Activated CD4-positive, alpha-beta T cell treated with anti-CD3 and anti-CD28 coated beads, Interleukin-2, amount 10 ng/mL, durations not matched to agents 24 days and 14 days (primary cell): ENCODE measurements at regions not wholly inside any gene's neighbourhood (a gene's known extent, or its start where the extent isn't known, plus 50 kb on each side); places are given as distances from the start of the nearest gene placed in this dataset.
A peak's percentile ranks its signal among the peaks of the same experiment; 100 is the strongest.

Source experiments
- DNase-seq: peaks from one replicate; pipeline ENCODE4 v3.0.0; 2022
- H3K27ac Mint-ChIP-seq: one replicate; pipeline ENCODE4 v1.8.0; 2022; ENCODE audit warnings: mild to moderate bottlenecking, mixed read lengths
- H3K27me3 Mint-ChIP-seq: one replicate; pipeline ENCODE4 v1.8.0; 2022; ENCODE audit warnings: mixed read lengths
- H3K36me3 Mint-ChIP-seq: one replicate; pipeline ENCODE4 v1.8.0; 2022; ENCODE audit warnings: low read depth, mild to moderate bottlenecking, mixed read lengths
- H3K4me1 Mint-ChIP-seq: one replicate; pipeline ENCODE4 v1.8.0; 2021; ENCODE audit warnings: mixed read lengths
- H3K4me3 Mint-ChIP-seq: one replicate; pipeline ENCODE4 v1.8.0; 2022; ENCODE audit warnings: mild to moderate bottlenecking, moderate library complexity, mixed read lengths
- H3K9me3 Mint-ChIP-seq: one replicate; pipeline ENCODE4 v1.8.0; 2021; ENCODE audit warnings: mixed read lengths
- intact Hi-C: fragments of 100-400 bp; cut with micrococcal nuclease; formaldehyde crosslinking; loops from one replicate; pipeline ENCODE4 v1.15.1; 2023

- intact Hi-C loops: no loop called here
- Mint-ChIP-seq H3K4me3 (no peak overlapping the region), H3K27ac (no peak overlapping the region), H3K27me3 (no peaks in the 10 kb centered on the region), H3K9me3 (peaks cover 19% of the 10 kb centered on the region), H3K36me3 (no peaks in the 10 kb centered on the region), H3K4me1 (no peaks in the 10 kb centered on the region)
- DNase-seq: no peak
Observed at GRCh38 chr6:142500250-142500786, 198.5 kb downstream of the ADGRG6 start.

GRCh38 chr6:142501795-142502194, 200.0 kb downstream of the ADGRG6 start:
- Mint-ChIP-seq H3K4me1 (no peaks in the 10 kb centered on the region), H3K9me3 (peaks cover 22% of the 10 kb centered on the region), H3K27me3 (no peaks in the 10 kb centered on the region), H3K4me3 (no peak overlapping the region), H3K27ac (no peak overlapping the region), H3K36me3 (no peaks in the 10 kb centered on the region)
- no peak for DNase-seq
- intact Hi-C loops: no loop called here

- intact Hi-C loops: no loop called here
- H3K27ac Mint-ChIP-seq: no peak overlapping the region
Observed at GRCh38 chr6:142507065-142507464, 205.3 kb downstream of the ADGRG6 start.

GRCh38 chr6:142510211-142510610, 208.4 kb downstream of the ADGRG6 start:
- Mint-ChIP-seq H3K4me1 (no peaks in the 10 kb centered on the region), H3K36me3 (no peaks in the 10 kb centered on the region)

More at GRCh38 chr6:142507065-142507464, 205.3 kb downstream of the ADGRG6 start:
- H3K4me1 Mint-ChIP-seq: no peaks in the 10 kb centered on the region
- H3K9me3 Mint-ChIP-seq: peaks cover 18% of the 10 kb centered on the region
- H3K36me3 Mint-ChIP-seq: no peaks in the 10 kb centered on the region
- no peak overlapping the region for H3K4me3 Mint-ChIP-seq
- no peaks in the 10 kb centered on the region for H3K27me3 Mint-ChIP-seq
- DNase-seq: no peak

GRCh38 chr6:142518126-142518525, 216.3 kb downstream of the ADGRG6 start:
- peaks cover 8% of the 10 kb centered on the region for H3K9me3 Mint-ChIP-seq
- intact Hi-C loops: no loop called here
- H3K27ac Mint-ChIP-seq: no peak overlapping the region
- no peaks in the 10 kb centered on the region for H3K36me3 Mint-ChIP-seq
- no peak overlapping the region for H3K4me3 Mint-ChIP-seq
- no peaks in the 10 kb centered on the region for H3K4me1 Mint-ChIP-seq
- DNase-seq: no peak
- H3K27me3 Mint-ChIP-seq: no peaks in the 10 kb centered on the region

More at GRCh38 chr6:142510211-142510610, 208.4 kb downstream of the ADGRG6 start:
- Mint-ChIP-seq H3K4me3 (no peak overlapping the region), H3K9me3 (peaks cover 13% of the 10 kb centered on the region), H3K27ac (no peak overlapping the region), H3K27me3 (no peaks in the 10 kb centered on the region)
- no peak for DNase-seq
- intact Hi-C loops: no loop called here

GRCh38 chr6:142518761-142519160, 217.0 kb downstream of the ADGRG6 start:
- H3K4me1 Mint-ChIP-seq: no peaks in the 10 kb centered on the region

GRCh38 chr6:142521791-142522190, 220.0 kb downstream of the ADGRG6 start:
- Mint-ChIP-seq H3K36me3 (no peaks in the 10 kb centered on the region), H3K27ac (no peak overlapping the region), H3K4me3 (no peak overlapping the region), H3K27me3 (peaks cover 2% of the 10 kb centered on the region), H3K9me3 (peaks cover 3% of the 10 kb centered on the region), H3K4me1 (no peaks in the 10 kb centered on the region)
- intact Hi-C loops: no loop called here
- DNase-seq: no peak

More at GRCh38 chr6:142518761-142519160, 217.0 kb downstream of the ADGRG6 start:
- intact Hi-C loops: no loop called here
- no peak for DNase-seq
- no peak overlapping the region for H3K27ac Mint-ChIP-seq
- H3K4me3 Mint-ChIP-seq: no peak overlapping the region
- H3K9me3 Mint-ChIP-seq: peaks cover 5% of the 10 kb centered on the region
- no peaks in the 10 kb centered on the region for H3K27me3 Mint-ChIP-seq
- no peaks in the 10 kb centered on the region for H3K36me3 Mint-ChIP-seq

- Mint-ChIP-seq H3K27me3 (peaks cover 2% of the 10 kb centered on the region), H3K36me3 (no peaks in the 10 kb centered on the region), H3K27ac (no peak overlapping the region), H3K9me3 (peaks cover 3% of the 10 kb centered on the region), H3K4me1 (no peaks in the 10 kb centered on the region), H3K4me3 (no peak overlapping the region)
- DNase-seq: no peak
- intact Hi-C loops: no loop called here
Observed at GRCh38 chr6:142523515-142524375, 221.9 kb downstream of the ADGRG6 start.

GRCh38 chr6:142530566-142530965, 228.8 kb downstream of the ADGRG6 start:
- Mint-ChIP-seq H3K36me3 (no peaks in the 10 kb centered on the region), H3K27me3 (no peaks in the 10 kb centered on the region), H3K27ac (no peak overlapping the region), H3K4me3 (no peak overlapping the region), H3K4me1 (no peaks in the 10 kb centered on the region), H3K9me3 (peaks cover 22% of the 10 kb centered on the region)
- DNase-seq: no peak
- intact Hi-C loops: no loop called here

- no peaks in the 10 kb centered on the region for H3K27me3 Mint-ChIP-seq
- H3K27ac Mint-ChIP-seq: no peak overlapping the region
- intact Hi-C loops: no loop called here
- H3K9me3 Mint-ChIP-seq: peaks cover 19% of the 10 kb centered on the region
- no peaks in the 10 kb centered on the region for H3K36me3 Mint-ChIP-seq
- H3K4me3 Mint-ChIP-seq: no peak overlapping the region
- H3K4me1 Mint-ChIP-seq: no peaks in the 10 kb centered on the region
- DNase-seq: no peak
Observed at GRCh38 chr6:142531727-142532126, 229.9 kb downstream of the ADGRG6 start.

GRCh38 chr6:142534076-142534475, 232.3 kb downstream of the ADGRG6 start:
- Mint-ChIP-seq H3K4me1 (no peaks in the 10 kb centered on the region), H3K27me3 (no peaks in the 10 kb centered on the region), H3K36me3 (peaks cover 3% of the 10 kb centered on the region), H3K9me3 (peaks cover 27% of the 10 kb centered on the region), H3K27ac (no peak overlapping the region), H3K4me3 (no peak overlapping the region)
- intact Hi-C loops: no loop called here
- no peak for DNase-seq

- H3K27me3 Mint-ChIP-seq: no peaks in the 10 kb centered on the region
- no peak for DNase-seq
- H3K27ac Mint-ChIP-seq: no peak overlapping the region
- peaks cover 3% of the 10 kb centered on the region for H3K36me3 Mint-ChIP-seq
- H3K4me1 Mint-ChIP-seq: no peaks in the 10 kb centered on the region
- no peak overlapping the region for H3K4me3 Mint-ChIP-seq
- intact Hi-C loops: no loop called here
- H3K9me3 Mint-ChIP-seq: peaks cover 24% of the 10 kb centered on the region
Observed at GRCh38 chr6:142534484-142534883, 232.7 kb downstream of the ADGRG6 start.

- intact Hi-C loops: no loop called here
- Mint-ChIP-seq H3K4me3 (no peak overlapping the region), H3K4me1 (no peaks in the 10 kb centered on the region), H3K27me3 (no peaks in the 10 kb centered on the region), H3K36me3 (peaks cover 3% of the 10 kb centered on the region), H3K27ac (no peak overlapping the region), H3K9me3 (peaks cover 21% of the 10 kb centered on the region)
- peak; percentile 61 for DNase-seq
Observed at GRCh38 chr6:142537612-142538478, 236.0 kb downstream of the ADGRG6 start.

GRCh38 chr6:142542704-142543233, 241.0 kb downstream of the ADGRG6 start:
- intact Hi-C loops: no loop called here

More at GRCh38 chr6:142542704-142543233, 241.0 kb downstream of the ADGRG6 start:
- Mint-ChIP-seq H3K36me3 (peaks cover 2% of the 10 kb centered on the region), H3K27ac (no peak overlapping the region), H3K27me3 (no peaks in the 10 kb centered on the region), H3K4me1 (peaks cover 9% of the 10 kb centered on the region), H3K4me3 (no peak overlapping the region), H3K9me3 (peaks cover 4% of the 10 kb centered on the region)
- no peak for DNase-seq
